ENCODE measurements at regions not wholly inside any gene's neighbourhood (a gene's known extent, or its start where the extent isn't known, plus 50 kb on each side); places are given as distances from the start of the nearest gene placed in this dataset.

GRCh38 chr3:187873843-187874242 is 128.6 kb upstream of the BCL6 start:
- TF ChIP-seq CTCF (IDR thresholded peaks at IDR 0.05) (no peak), POLR2A (IDR thresholded peaks at IDR 0.05) (no peak)
